ENCODE measurements at regions not wholly inside any gene's neighbourhood (a gene's known extent, or its start where the extent isn't known, plus 50 kb on each side); places are given as distances from the start of the nearest gene placed in this dataset.

DNA sequence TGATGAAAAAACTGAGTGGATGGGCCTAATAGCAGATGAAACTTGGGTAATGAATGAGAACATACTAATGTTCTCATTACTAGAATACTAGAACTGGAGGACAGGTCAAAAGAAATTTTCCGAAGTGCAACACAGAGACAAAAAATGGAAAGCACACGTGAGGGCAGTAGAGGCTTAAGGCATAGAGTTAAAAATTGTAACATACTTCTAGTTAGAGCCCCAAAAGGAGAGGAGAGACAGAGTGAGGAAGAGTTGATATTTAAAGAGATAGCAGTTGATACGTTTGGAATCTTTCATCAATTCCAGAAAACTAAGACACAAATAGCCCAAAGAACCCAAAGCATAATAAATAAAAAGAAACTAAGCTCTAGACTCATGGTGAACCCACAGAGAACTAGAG, 327.9 kb downstream of the SQOR start:
- TF ChIP-seq, protein P1, sequence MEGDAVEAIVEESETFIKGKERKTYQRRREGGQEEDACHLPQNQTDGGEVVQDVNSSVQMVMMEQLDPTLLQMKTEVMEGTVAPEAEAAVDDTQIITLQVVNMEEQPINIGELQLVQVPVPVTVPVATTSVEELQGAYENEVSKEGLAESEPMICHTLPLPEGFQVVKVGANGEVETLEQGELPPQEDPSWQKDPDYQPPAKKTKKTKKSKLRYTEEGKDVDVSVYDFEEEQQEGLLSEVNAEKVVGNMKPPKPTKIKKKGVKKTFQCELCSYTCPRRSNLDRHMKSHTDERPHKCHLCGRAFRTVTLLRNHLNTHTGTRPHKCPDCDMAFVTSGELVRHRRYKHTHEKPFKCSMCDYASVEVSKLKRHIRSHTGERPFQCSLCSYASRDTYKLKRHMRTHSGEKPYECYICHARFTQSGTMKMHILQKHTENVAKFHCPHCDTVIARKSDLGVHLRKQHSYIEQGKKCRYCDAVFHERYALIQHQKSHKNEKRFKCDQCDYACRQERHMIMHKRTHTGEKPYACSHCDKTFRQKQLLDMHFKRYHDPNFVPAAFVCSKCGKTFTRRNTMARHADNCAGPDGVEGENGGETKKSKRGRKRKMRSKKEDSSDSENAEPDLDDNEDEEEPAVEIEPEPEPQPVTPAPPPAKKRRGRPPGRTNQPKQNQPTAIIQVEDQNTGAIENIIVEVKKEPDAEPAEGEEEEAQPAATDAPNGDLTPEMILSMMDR (conservative IDR thresholded peaks at IDR 0.05; ENCODE audit: low read depth, low read length): no peak
- TF ChIP-seq EZH2 (IDR thresholded peaks at IDR 0.05; ENCODE audit: borderline replicate concordance, low read depth, low read length, poor library complexity, severe bottlenecking): no peak
